Ishikawa (cell line): ENCODE measurements at regions not wholly inside any gene's neighbourhood (a gene's known extent, or its start where the extent isn't known, plus 50 kb on each side); places are given as distances from the start of the nearest gene placed in this dataset.

ENCODE experiments used
- EGR1 ChIP-seq: IDR thresholded peaks from 2 replicates; pipeline ENCODE4 v1.6.1; 2012
- EP300 ChIP-seq: IDR thresholded peaks from 2 replicates; pipeline ENCODE4 v1.6.1; 2012; ENCODE audit warnings: borderline replicate concordance
- TEAD4 ChIP-seq: IDR thresholded peaks from 2 replicates; pipeline ENCODE4 v1.6.1; 2012
- ZBTB7A ChIP-seq: IDR thresholded peaks from 2 replicates; pipeline ENCODE4 v1.6.1; 2012; ENCODE audit warnings: low read depth
- TF ChIP-seq, protein P1 (sequence below): IDR thresholded peaks from 2 replicates; pipeline ENCODE4 v1.6.1; 2012

DNA sequence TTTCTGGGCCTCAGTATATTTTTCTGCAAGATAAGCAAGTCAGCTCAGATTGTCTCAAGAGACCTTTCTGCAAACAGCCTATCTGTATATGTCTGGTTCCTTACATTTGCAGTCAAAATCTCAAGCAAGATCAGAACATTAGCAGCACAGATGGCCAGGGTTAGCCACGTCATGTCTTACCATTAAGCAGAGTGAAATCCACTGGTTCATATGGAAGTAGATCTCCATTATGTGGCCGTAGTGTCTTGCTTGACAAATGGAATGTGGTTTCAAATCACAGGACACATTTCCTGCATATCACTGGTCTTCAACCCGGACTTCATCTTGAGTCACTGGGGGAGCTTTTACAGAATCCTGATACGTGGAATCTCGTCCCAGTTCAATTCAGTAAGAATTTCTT is 500.2 kb downstream of the FBXO15 start:
- no peak for TF ChIP-seq TEAD4
- TF ChIP-seq, protein P1, sequence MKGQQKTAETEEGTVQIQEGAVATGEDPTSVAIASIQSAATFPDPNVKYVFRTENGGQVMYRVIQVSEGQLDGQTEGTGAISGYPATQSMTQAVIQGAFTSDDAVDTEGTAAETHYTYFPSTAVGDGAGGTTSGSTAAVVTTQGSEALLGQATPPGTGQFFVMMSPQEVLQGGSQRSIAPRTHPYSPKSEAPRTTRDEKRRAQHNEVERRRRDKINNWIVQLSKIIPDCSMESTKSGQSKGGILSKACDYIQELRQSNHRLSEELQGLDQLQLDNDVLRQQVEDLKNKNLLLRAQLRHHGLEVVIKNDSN: no peak
- TF ChIP-seq EP300: no peak
- no peak for TF ChIP-seq ZBTB7A
- no peak for TF ChIP-seq EGR1
